Duodenal mucosa (tissue), 2 donors: ENCODE measurements at regions not wholly inside any gene's neighbourhood (a gene's known extent, or its start where the extent isn't known, plus 50 kb on each side); places are given as distances from the start of the nearest gene placed in this dataset.

Experiments used
- H3K27ac ChIP-seq: one replicate; pipeline ENCODE4 v1.7.0; 2013; ENCODE audit warnings: low read depth, low read length
- H3K27me3 ChIP-seq, 2 donors: one replicate each; pipeline ENCODE4 v1.7.0; 2013; ENCODE audit warnings: low read length in 2 of 2, control low read depth in 1 of 2; ENCODE audit not compliant: insufficient read depth in 2 of 2, control insufficient read depth in 1 of 2
- H3K36me3 ChIP-seq, 2 donors: one replicate each; pipeline ENCODE4 v1.7.0; 2013; ENCODE audit warnings: low read length in 2 of 2, control low read depth in 1 of 2; ENCODE audit not compliant: insufficient read depth in 2 of 2, control insufficient read depth in 1 of 2
- H3K4me1 ChIP-seq, 2 donors: one replicate each; pipeline ENCODE4 v1.7.0; 2013; ENCODE audit warnings: low read length in 2 of 2, control low read depth in 1 of 2; ENCODE audit not compliant: insufficient read depth in 2 of 2, control insufficient read depth in 1 of 2
- H3K4me3 ChIP-seq, 2 donors: one replicate each; pipeline ENCODE4 v1.7.0; 2013; ENCODE audit warnings: low read length in 2 of 2, low read depth in 1 of 2
- H3K9ac ChIP-seq, 2 donors: one replicate each; pipeline ENCODE4 v1.7.0; 2013; ENCODE audit warnings: low read length in 2 of 2, low read depth in 1 of 2
- H3K9me3 ChIP-seq, 2 donors: one replicate each; pipeline ENCODE4 v1.7.0; 2013; ENCODE audit warnings: low read length in 2 of 2, control low read depth in 1 of 2; ENCODE audit not compliant: control insufficient read depth in 1 of 2

DNA sequence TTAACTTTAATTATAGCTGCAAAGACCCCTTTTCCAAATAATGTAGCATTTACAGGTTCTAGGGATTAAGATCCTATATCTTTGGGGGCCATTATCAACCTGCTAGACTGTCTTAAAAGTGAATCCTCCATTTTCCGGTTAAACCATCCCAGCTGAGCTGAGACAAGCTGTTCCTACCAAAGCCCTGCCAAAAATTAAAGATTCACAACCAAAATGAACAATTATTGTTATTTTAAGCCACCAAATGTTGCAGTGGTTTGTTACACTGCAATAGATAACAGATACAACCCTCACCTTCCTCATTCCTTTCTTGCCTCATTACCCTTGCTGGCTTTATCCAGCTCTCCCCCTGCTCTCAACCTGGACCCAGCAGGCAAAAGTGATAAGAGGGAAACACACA, 343.4 kb downstream of the CDK5RAP2 start:
- Histone ChIP-seq H3K27ac (no peak overlapping the region), H3K9ac (no peak overlapping the region), H3K4me1 (no peaks in the 10 kb centered on the region), H3K9me3 (no peaks in the 10 kb centered on the region), H3K27me3 (peaks cover 0 to 3% of the 10 kb centered on the region in 2 donors), H3K36me3 (no peaks in the 10 kb centered on the region), H3K4me3 (no peak overlapping the region)

DNA sequence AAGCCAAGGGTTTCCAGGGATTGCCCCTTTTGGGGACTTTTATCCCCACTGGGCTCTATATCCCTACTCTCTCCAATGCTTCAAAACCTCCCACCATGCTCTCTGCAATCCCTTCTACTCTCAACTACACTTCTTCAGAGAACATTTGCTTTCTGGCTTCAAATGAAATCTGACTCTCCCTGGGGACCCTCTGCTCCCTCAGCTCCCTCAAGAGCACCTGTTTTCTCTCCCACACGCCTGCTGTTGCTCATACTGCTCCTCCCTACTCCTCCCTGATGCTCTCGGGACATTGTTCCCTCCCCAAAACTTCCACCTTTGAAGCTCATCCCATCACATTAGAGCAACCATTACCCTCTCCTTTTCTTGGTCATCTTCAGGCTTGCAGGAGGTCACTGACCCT, 344.9 kb downstream of the CDK5RAP2 start:
- no peaks in the 10 kb centered on the region for H3K9me3 ChIP-seq
- no peak overlapping the region for H3K9ac ChIP-seq
- H3K27ac ChIP-seq, result no peak overlapping the region

DNA sequence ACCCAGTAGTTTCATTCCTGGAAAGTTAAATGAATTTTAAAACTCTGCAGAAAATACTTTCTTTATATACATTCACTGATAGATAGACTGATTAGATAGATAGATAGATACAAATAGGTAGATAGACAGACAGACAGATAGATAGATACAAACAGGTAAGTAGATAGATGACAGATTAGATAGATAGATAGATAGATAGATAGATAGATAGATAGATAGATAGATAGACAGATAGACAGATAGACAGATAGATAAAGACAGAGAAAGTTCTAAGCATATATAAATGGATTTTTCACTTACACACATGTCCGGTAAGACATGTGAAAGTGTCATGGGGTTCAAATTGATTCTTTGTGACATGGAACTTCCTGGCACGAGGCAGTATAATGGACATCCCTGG, 349.7 kb downstream of the CDK5RAP2 start:
- no peak overlapping the region for H3K27ac ChIP-seq
- no peaks in the 10 kb centered on the region for H3K4me1 ChIP-seq
- H3K4me3 ChIP-seq, result no peak overlapping the region
- H3K27me3 ChIP-seq, result peaks cover 0 to 3% of the 10 kb centered on the region in 2 donors
- no peak overlapping the region for H3K9ac ChIP-seq
- no peaks in the 10 kb centered on the region for H3K36me3 ChIP-seq
- no peaks in the 10 kb centered on the region for H3K9me3 ChIP-seq

More for the DNA sequence above, 344.9 kb downstream of the CDK5RAP2 start:
- Histone ChIP-seq H3K36me3 (no peaks in the 10 kb centered on the region), H3K27me3 (peaks cover 0 to 3% of the 10 kb centered on the region in 2 donors), H3K4me1 (no peaks in the 10 kb centered on the region), H3K4me3 (no peak overlapping the region)

DNA sequence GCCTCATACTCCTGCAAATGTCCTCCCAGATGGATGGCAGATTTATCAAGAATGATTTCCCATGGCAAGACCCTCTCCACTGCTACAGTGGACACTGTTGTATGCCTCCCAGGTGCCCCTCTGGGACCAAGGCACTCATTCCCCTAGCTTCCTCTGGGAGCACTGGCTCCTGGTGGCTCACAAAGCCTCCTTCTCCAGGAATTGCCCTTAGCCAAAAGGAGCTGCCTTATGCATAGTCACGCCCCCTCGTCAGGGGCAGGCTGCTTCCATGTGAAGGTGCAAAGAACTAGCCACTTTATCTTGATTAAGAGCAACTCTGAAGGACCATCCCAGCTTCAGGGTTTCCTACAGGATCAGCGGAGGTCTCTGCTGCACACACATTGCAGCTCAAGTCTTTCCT, 358.1 kb downstream of the CDK5RAP2 start:
- H3K27me3 ChIP-seq, result no peaks in the 10 kb centered on the region
- no peak overlapping the region for H3K27ac ChIP-seq
- no peak overlapping the region for H3K9ac ChIP-seq
- H3K9me3 ChIP-seq, result no peaks in the 10 kb centered on the region
- no peaks in the 10 kb centered on the region for H3K36me3 ChIP-seq
- no peaks in the 10 kb centered on the region for H3K4me1 ChIP-seq
- no peak overlapping the region for H3K4me3 ChIP-seq

DNA sequence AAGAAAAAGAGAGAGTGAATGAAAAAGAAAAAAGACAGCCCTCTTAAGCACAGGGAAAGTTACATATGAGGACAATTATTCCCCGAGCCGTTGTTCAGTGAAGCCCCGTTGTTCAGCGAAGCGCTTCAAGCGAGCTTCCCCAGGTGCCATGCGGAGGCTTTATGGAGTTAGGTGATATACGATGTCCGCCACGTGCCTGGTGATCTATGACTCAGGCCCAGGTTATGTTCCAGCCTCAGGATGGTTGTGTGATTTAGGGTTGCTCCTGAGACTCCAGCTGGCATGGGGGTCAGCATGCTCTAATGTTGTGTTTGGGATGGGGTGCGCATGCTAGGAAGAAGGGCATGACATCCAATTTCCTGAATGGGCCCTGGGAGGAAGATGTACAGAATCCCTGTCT, 365.6 kb downstream of the CDK5RAP2 start:
- Histone ChIP-seq H3K4me1 (no peaks in the 10 kb centered on the region), H3K36me3 (no peaks in the 10 kb centered on the region), H3K27me3 (no peaks in the 10 kb centered on the region), H3K27ac (no peak overlapping the region), H3K4me3 (no peak overlapping the region), H3K9ac (no peak overlapping the region), H3K9me3 (no peaks in the 10 kb centered on the region)

DNA sequence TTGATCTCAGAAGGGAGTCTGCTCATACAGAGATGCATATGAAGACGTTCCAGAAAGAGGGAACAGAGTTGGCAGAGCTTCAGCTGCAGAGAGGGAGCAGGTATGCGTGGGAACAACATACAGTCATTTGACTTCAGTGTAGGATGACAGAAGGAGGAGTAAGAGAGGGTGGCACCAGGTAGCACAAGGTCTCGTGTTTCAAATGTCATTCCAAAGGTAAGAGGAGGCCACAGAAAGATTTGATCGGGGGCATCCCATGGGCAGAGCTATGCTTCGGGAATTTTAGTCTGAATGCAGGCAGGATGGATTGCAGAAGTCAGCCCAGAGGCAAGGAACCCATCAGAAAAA, 367.1 kb downstream of the CDK5RAP2 start:
- Histone ChIP-seq H3K27me3 (no peaks in the 10 kb centered on the region), H3K36me3 (no peaks in the 10 kb centered on the region), H3K9me3 (no peaks in the 10 kb centered on the region), H3K4me1 (no peaks in the 10 kb centered on the region), H3K27ac (no peak overlapping the region), H3K9ac (no peak overlapping the region), H3K4me3 (no peak overlapping the region)

DNA sequence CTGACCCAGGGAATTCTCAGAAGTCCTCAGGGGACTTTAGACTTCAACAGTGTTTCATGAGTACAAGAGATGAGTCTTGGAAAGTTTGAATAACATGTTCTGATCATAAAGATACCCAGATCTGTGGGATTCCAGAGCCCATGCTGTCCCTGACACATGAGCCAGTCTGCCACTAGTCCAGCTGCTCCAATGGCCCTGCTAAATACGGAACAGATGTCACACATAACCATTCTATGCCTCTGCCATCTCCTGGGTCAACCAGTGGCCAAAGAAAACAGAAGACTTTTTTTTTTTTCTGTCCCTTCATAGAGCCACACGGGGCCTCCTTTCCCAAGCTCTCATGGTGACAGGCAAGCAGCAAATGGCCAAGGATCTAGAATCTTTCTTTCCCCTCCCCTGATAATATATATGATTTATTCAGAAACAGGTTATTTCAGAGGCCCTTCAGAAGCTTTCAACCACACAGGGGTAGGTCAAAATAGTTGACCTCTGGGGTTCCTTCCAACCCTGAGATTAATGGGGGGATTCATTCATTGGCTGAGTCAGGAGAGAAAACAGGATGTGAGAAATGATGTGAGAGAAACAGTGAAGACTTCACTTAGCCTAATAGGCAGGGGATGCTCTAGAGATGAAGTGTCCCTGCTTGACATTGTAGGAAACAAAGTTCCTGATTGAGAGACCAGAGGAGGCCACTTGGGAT, 367.7 kb downstream of the CDK5RAP2 start:
- H3K27ac ChIP-seq, result no peak overlapping the region
- H3K9ac ChIP-seq, result no peak overlapping the region
- no peaks in the 10 kb centered on the region for H3K36me3 ChIP-seq
- H3K9me3 ChIP-seq, result no peaks in the 10 kb centered on the region
- H3K4me1 ChIP-seq, result no peaks in the 10 kb centered on the region
- no peak overlapping the region for H3K4me3 ChIP-seq
- no peaks in the 10 kb centered on the region for H3K27me3 ChIP-seq

DNA sequence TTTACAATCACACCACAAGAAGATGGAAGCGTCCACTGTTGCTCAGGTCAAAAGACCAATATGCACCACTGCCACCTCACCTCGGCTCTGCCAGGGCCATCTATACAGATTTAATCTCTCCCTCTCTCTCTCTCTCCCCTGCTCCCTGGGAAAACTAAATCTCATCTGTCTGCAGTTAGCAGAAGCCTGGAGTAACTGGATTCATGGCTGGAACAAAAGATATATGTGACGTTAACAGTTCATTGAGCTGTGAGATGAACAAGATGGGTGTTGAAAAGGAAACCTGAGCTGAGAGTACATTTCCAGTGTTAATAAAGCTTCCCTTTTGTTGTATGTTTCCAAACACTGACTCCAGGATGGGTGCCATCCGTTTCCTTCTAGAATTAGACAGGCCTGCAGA, 369.7 kb downstream of the CDK5RAP2 start:
- Histone ChIP-seq H3K36me3 (no peaks in the 10 kb centered on the region), H3K4me3 (no peak overlapping the region), H3K9me3 (no peaks in the 10 kb centered on the region), H3K27me3 (no peaks in the 10 kb centered on the region), H3K27ac (no peak overlapping the region), H3K4me1 (no peaks in the 10 kb centered on the region), H3K9ac (no peak overlapping the region)

DNA sequence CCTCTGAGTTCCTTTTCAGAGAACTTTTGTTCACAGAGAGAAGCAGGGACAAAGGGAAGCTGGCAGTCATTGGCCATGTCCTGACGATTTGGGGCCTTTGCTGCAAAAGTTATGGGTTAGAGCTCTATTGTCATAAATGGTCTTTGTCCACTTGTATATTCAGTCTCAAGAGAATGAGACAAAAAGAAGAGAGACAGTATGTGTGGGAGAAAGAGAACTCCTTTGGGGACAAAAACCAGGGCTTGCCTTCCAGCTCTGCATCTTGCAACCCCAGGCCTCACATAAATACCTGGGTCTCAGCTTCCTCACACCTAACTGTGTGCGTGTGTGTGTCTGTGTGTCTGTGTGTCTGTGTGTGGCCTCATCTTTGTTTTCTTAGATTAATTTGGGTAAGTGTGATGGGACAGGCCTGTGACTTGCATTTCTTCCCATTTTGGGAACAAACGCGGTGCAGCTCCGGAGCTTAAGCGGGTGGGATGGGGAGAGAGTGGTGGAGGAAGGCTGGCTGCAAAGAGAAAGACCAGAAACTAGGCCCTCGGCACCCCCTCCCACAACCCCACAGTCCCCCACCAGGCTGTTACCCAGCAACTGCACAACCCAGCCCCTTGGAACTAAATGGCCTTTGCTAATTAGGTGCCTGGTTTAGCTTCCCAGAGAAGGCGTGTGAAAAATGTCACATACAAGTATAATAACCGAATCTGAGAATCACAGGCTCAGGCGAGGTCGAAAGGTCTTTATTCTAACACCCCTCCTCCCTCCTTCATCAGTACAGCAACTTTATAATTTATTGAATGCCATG, 376.9 kb downstream of the CDK5RAP2 start:
- Histone ChIP-seq H3K27ac (no peak overlapping the region), H3K36me3 (no peaks in the 10 kb centered on the region), H3K9me3 (no peaks in the 10 kb centered on the region), H3K4me1 (no peaks in the 10 kb centered on the region), H3K4me3 (no peak overlapping the region), H3K27me3 (no peaks in the 10 kb centered on the region), H3K9ac (no peak overlapping the region)

DNA sequence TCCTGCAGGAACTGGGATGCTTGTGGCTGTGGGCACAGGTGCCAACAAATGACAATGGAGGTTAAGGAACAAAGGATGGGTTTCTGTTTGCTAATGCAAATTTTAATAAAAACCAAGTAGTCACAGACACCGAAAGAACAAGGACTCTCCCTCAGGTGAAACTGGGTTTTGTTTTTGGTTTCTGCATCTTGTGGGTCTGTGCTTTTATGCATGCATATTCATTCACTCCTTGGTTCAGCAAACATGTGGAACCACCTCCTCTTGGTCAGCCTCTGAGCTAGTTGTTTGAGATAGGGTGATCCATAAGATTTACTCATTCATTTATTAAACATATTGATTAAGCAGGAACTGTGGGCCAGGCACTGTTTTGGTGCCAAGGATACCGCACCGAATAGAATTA, 381.9 kb downstream of the CDK5RAP2 start:
- H3K9me3 ChIP-seq, result no peaks in the 10 kb centered on the region
- no peaks in the 10 kb centered on the region for H3K27me3 ChIP-seq
- H3K4me1 ChIP-seq, result no peaks in the 10 kb centered on the region
- no peak overlapping the region for H3K4me3 ChIP-seq
- no peaks in the 10 kb centered on the region for H3K36me3 ChIP-seq
- no peak overlapping the region for H3K27ac ChIP-seq
- H3K9ac ChIP-seq, result no peak overlapping the region
